ENCODE measurements at regions not wholly inside any gene's neighbourhood (a gene's known extent, or its start where the extent isn't known, plus 50 kb on each side); places are given as distances from the start of the nearest gene placed in this dataset.

GRCh38 chr2:34193164-34193563 lies 594.1 kb upstream of the FAM98A start:
- Histone ChIP-seq H3K9me3 (no peaks in the 10 kb centered on the region), H3K4me3 (no peak overlapping the region), H3K27me3 (no peaks in the 10 kb centered on the region), H3K4me1 (no peaks in the 10 kb centered on the region), H3K36me3 (no peaks in the 10 kb centered on the region), H3K27ac (no peak overlapping the region)
- intact Hi-C loops (cut with DNase I; ENCODE audit: low total_unique reads) = no loop called here
- DNase-seq = no peak
- no peak for TF ChIP-seq CTCF (IDR thresholded peaks at IDR 0.05)
- TF ChIP-seq POLR2A (IDR thresholded peaks at IDR 0.05) = no peak

GRCh38 chr2:34188464-34189303 lies 589.6 kb upstream of the FAM98A start:
- Histone ChIP-seq H3K27me3 (no peaks in the 10 kb centered on the region), H3K4me1 (no peaks in the 10 kb centered on the region), H3K27ac (no peak overlapping the region), H3K36me3 (no peaks in the 10 kb centered on the region), H3K9me3 (no peaks in the 10 kb centered on the region), H3K4me3 (no peak overlapping the region)
- TF ChIP-seq POLR2A (IDR thresholded peaks at IDR 0.05) (no peak), CTCF (IDR thresholded peaks at IDR 0.05) (no peak)
- no peak for DNase-seq
- intact Hi-C loops (cut with DNase I; ENCODE audit: low total_unique reads) = no loop called here

- Histone ChIP-seq H3K27ac (no peak overlapping the region), H3K4me3 (no peak overlapping the region), H3K9me3 (no peaks in the 10 kb centered on the region), H3K36me3 (no peaks in the 10 kb centered on the region), H3K27me3 (no peaks in the 10 kb centered on the region), H3K4me1 (no peaks in the 10 kb centered on the region)
- DNase-seq = no peak
- intact Hi-C loops (cut with DNase I; ENCODE audit: low total_unique reads) = no loop called here
- TF ChIP-seq CTCF (IDR thresholded peaks at IDR 0.05) (no peak), POLR2A (IDR thresholded peaks at IDR 0.05) (no peak)
Measured at GRCh38 chr2:34179511-34179910, 580.4 kb upstream of the FAM98A start.

- no peaks in the 10 kb centered on the region for H3K27me3 ChIP-seq
- intact Hi-C loops (cut with DNase I; ENCODE audit: low total_unique reads) = no loop called here
- H3K9me3 ChIP-seq = no peaks in the 10 kb centered on the region
- H3K4me3 ChIP-seq = no peak overlapping the region
- TF ChIP-seq POLR2A (IDR thresholded peaks at IDR 0.05) (no peak), CTCF (IDR thresholded peaks at IDR 0.05) (no peak)
- no peaks in the 10 kb centered on the region for H3K36me3 ChIP-seq
- DNase-seq = no peak
- H3K27ac ChIP-seq = no peak overlapping the region
- no peaks in the 10 kb centered on the region for H3K4me1 ChIP-seq
Measured at GRCh38 chr2:34178482-34178881, 579.4 kb upstream of the FAM98A start.

GRCh38 chr2:34176693-34177092 lies 577.6 kb upstream of the FAM98A start:
- no peak for TF ChIP-seq CTCF (IDR thresholded peaks at IDR 0.05)
- no peak for TF ChIP-seq POLR2A (IDR thresholded peaks at IDR 0.05)
- Histone ChIP-seq H3K36me3 (no peaks in the 10 kb centered on the region), H3K27me3 (no peaks in the 10 kb centered on the region), H3K27ac (no peak overlapping the region), H3K4me3 (no peak overlapping the region), H3K4me1 (no peaks in the 10 kb centered on the region), H3K9me3 (no peaks in the 10 kb centered on the region)
- intact Hi-C loops (cut with DNase I; ENCODE audit: low total_unique reads) = no loop called here
- DNase-seq = no peak

Measured in uterus (tissue), 3 donors.